Natural killer cell treated with Interleukin-12 subunit alpha and Interleukin-12 subunit beta and Interleukin-15 and Interleukin-18, amount 100 ng/mL, for 72 hours (primary cell): ENCODE measurements at regions not wholly inside any gene's neighbourhood (a gene's known extent, or its start where the extent isn't known, plus 50 kb on each side); places are given as distances from the start of the nearest gene placed in this dataset.
"Not testable (repeated sequence)": the region's sequence is repeated elsewhere in the genome, so short reads cannot be mapped to it uniquely, and the experiment has no call there.

Source experiments
- ATAC-seq, 2 donors: fragments of 150-1000 bp; cut with Tn5 transposase in 1 of 2; sonication (Bioruptor Pico), chemical (Tn5 transposase) in 1 of 2; 2 replicates each; pipeline ENCODE4 v1.10.0; 2021
- DNase-seq: peaks from one replicate; pipeline ENCODE4 v3.0.0; 2022; ENCODE audit warnings: low spot score
- H3K27ac Mint-ChIP-seq, 2 donors: 1 replicate in 1 of 2; 2 replicates in 1 of 2; pipeline ENCODE4 v1.8.0; 2022; ENCODE audit warnings: mixed read lengths in 2 of 2, mild to moderate bottlenecking in 1 of 2, moderate library complexity in 1 of 2
- H3K27me3 Mint-ChIP-seq, 2 donors: 1 replicate in 1 of 2; 2 replicates in 1 of 2; pipeline ENCODE4 v1.8.0; 2022; ENCODE audit warnings: mixed read lengths in 2 of 2
- H3K36me3 Mint-ChIP-seq: one replicate; pipeline ENCODE4 v1.8.0; 2022; ENCODE audit warnings: mixed read lengths
- H3K4me1 Mint-ChIP-seq, 2 donors: 1 replicate in 1 of 2; 2 replicates in 1 of 2; pipeline ENCODE4 v1.8.0; 2022; ENCODE audit warnings: low read depth in 2 of 2, mixed read lengths in 2 of 2, mild to moderate bottlenecking in 1 of 2
- H3K4me3 Mint-ChIP-seq: one replicate; pipeline ENCODE4 v1.8.0; 2022; ENCODE audit warnings: mixed read lengths
- H3K9me3 Mint-ChIP-seq: 2 replicates; pipeline ENCODE4 v1.8.0; 2022; ENCODE audit warnings: mixed read lengths

- no peak overlapping the region for H3K4me3 Mint-ChIP-seq
- H3K4me1 Mint-ChIP-seq: no peaks in the 10 kb centered on the region
- no peak for ATAC-seq
- H3K27me3 Mint-ChIP-seq: no peaks in the 10 kb centered on the region
- no peak for DNase-seq
- peaks cover under 1% of the 10 kb centered on the region for H3K36me3 Mint-ChIP-seq
- peaks cover 7% of the 10 kb centered on the region for H3K9me3 Mint-ChIP-seq
- H3K27ac Mint-ChIP-seq: no peak overlapping the region
Observed at GRCh38 chr9:82431121-82431520, 442.5 kb downstream of the SPATA31D1 start.

- not testable (repeated sequence) for H3K36me3 Mint-ChIP-seq
Observed at GRCh38 chr9:82433290-82433931, 444.8 kb downstream of the SPATA31D1 start.

GRCh38 chr9:82436475-82436874 lies 447.9 kb downstream of the SPATA31D1 start:
- Mint-ChIP-seq H3K27ac (no peak overlapping the region), H3K36me3 (peaks cover 5% of the 10 kb centered on the region), H3K27me3 (no peaks in the 10 kb centered on the region), H3K4me3 (no peak overlapping the region), H3K4me1 (no peaks in the 10 kb centered on the region), H3K9me3 (peaks cover 10% of the 10 kb centered on the region)
- ATAC-seq (no peak), DNase-seq (no peak)

More at GRCh38 chr9:82433290-82433931, 444.8 kb downstream of the SPATA31D1 start:
- DNase-seq, H3K4me1 Mint-ChIP-seq, H3K9me3 Mint-ChIP-seq, ATAC-seq, H3K27ac Mint-ChIP-seq, H3K4me3 Mint-ChIP-seq, H3K27me3 Mint-ChIP-seq: not testable (repeated sequence)

- not testable (repeated sequence) for H3K27ac Mint-ChIP-seq, DNase-seq, H3K4me1 Mint-ChIP-seq, ATAC-seq, H3K36me3 Mint-ChIP-seq, H3K4me3 Mint-ChIP-seq, H3K27me3 Mint-ChIP-seq
- peaks cover 10% of the 10 kb centered on the region for H3K9me3 Mint-ChIP-seq
Observed at GRCh38 chr9:82437183-82437582, 448.6 kb downstream of the SPATA31D1 start.

GRCh38 chr9:82438581-82438980 lies 450.0 kb downstream of the SPATA31D1 start:
- ATAC-seq (no peak), DNase-seq (no peak)
- H3K36me3 Mint-ChIP-seq: peaks cover 5% of the 10 kb centered on the region
- H3K4me3 Mint-ChIP-seq: no peak overlapping the region
- no peaks in the 10 kb centered on the region for H3K27me3 Mint-ChIP-seq
- no peak overlapping the region for H3K27ac Mint-ChIP-seq
- H3K4me1 Mint-ChIP-seq: no peaks in the 10 kb centered on the region
- peaks cover 17% of the 10 kb centered on the region for H3K9me3 Mint-ChIP-seq

GRCh38 chr9:82443312-82443711 lies 454.7 kb downstream of the SPATA31D1 start:
- Mint-ChIP-seq H3K27me3 (no peaks in the 10 kb centered on the region), H3K4me3 (no peak overlapping the region), H3K36me3 (peaks cover 11% of the 10 kb centered on the region), H3K27ac (no peak overlapping the region), H3K4me1 (no peaks in the 10 kb centered on the region), H3K9me3 (peaks cover 30% of the 10 kb centered on the region)
- no peak for ATAC-seq
- DNase-seq: no peak

- no peaks in the 10 kb centered on the region for H3K27me3 Mint-ChIP-seq
- H3K36me3 Mint-ChIP-seq: peaks cover 11% of the 10 kb centered on the region
- H3K9me3 Mint-ChIP-seq: peaks cover 31% of the 10 kb centered on the region
- ATAC-seq: no peak
- H3K4me3 Mint-ChIP-seq: no peak overlapping the region
- H3K27ac Mint-ChIP-seq: no peak overlapping the region
- no peak for DNase-seq
- no peaks in the 10 kb centered on the region for H3K4me1 Mint-ChIP-seq
Observed at GRCh38 chr9:82445556-82445955, 457.0 kb downstream of the SPATA31D1 start.

GRCh38 chr9:82447343-82447742 lies 458.8 kb downstream of the SPATA31D1 start:
- Mint-ChIP-seq H3K27ac (no peak overlapping the region), H3K4me1 (no peaks in the 10 kb centered on the region), H3K9me3 (peaks cover 31% of the 10 kb centered on the region), H3K36me3 (peaks cover 11% of the 10 kb centered on the region), H3K27me3 (no peaks in the 10 kb centered on the region), H3K4me3 (no peak overlapping the region)
- no peak for ATAC-seq
- no peak for DNase-seq

GRCh38 chr9:82449986-82450385 lies 461.4 kb downstream of the SPATA31D1 start:
- H3K4me1 Mint-ChIP-seq: no peaks in the 10 kb centered on the region
- no peak overlapping the region for H3K4me3 Mint-ChIP-seq
- H3K27ac Mint-ChIP-seq: no peak overlapping the region
- peaks cover 11% of the 10 kb centered on the region for H3K36me3 Mint-ChIP-seq
- no peaks in the 10 kb centered on the region for H3K27me3 Mint-ChIP-seq
- DNase-seq (no peak), ATAC-seq (no peak)
- peaks cover 20% of the 10 kb centered on the region for H3K9me3 Mint-ChIP-seq

GRCh38 chr9:82454509-82455190 lies 466.1 kb downstream of the SPATA31D1 start:
- Mint-ChIP-seq H3K27ac (no peak overlapping the region), H3K36me3 (no peaks in the 10 kb centered on the region), H3K9me3 (peaks cover 10% of the 10 kb centered on the region), H3K4me3 (no peak overlapping the region), H3K4me1 (no peaks in the 10 kb centered on the region), H3K27me3 (no peaks in the 10 kb centered on the region)
- no peak for ATAC-seq
- DNase-seq: no peak

GRCh38 chr9:82456642-82457041 lies 468.1 kb downstream of the SPATA31D1 start:
- no peak overlapping the region for H3K4me3 Mint-ChIP-seq
- H3K36me3 Mint-ChIP-seq: no peaks in the 10 kb centered on the region
- H3K4me1 Mint-ChIP-seq: no peaks in the 10 kb centered on the region
- H3K27me3 Mint-ChIP-seq: no peaks in the 10 kb centered on the region
- ATAC-seq: no peak
- H3K9me3 Mint-ChIP-seq: peaks cover 7% of the 10 kb centered on the region
- no peak for DNase-seq
- no peak overlapping the region for H3K27ac Mint-ChIP-seq

GRCh38 chr9:82457298-82457697 lies 468.7 kb downstream of the SPATA31D1 start:
- H3K27ac Mint-ChIP-seq: no peak overlapping the region
- H3K27me3 Mint-ChIP-seq: no peaks in the 10 kb centered on the region
- no peaks in the 10 kb centered on the region for H3K36me3 Mint-ChIP-seq
- no peak for DNase-seq
- H3K9me3 Mint-ChIP-seq: peaks cover 6% of the 10 kb centered on the region
- H3K4me3 Mint-ChIP-seq: no peak overlapping the region
- ATAC-seq: no peak
- H3K4me1 Mint-ChIP-seq: no peaks in the 10 kb centered on the region

- H3K27me3 Mint-ChIP-seq: no peaks in the 10 kb centered on the region
- no peaks in the 10 kb centered on the region for H3K4me1 Mint-ChIP-seq
- no peak overlapping the region for H3K4me3 Mint-ChIP-seq
- no peak for ATAC-seq
- DNase-seq: no peak
- no peaks in the 10 kb centered on the region for H3K36me3 Mint-ChIP-seq
- H3K9me3 Mint-ChIP-seq: peaks cover 6% of the 10 kb centered on the region
- no peak overlapping the region for H3K27ac Mint-ChIP-seq
Observed at GRCh38 chr9:82457891-82458290, 469.3 kb downstream of the SPATA31D1 start.

GRCh38 chr9:82458296-82458695 lies 469.7 kb downstream of the SPATA31D1 start:
- DNase-seq (no peak), ATAC-seq (no peak)
- no peaks in the 10 kb centered on the region for H3K27me3 Mint-ChIP-seq
- H3K9me3 Mint-ChIP-seq: peaks cover 9% of the 10 kb centered on the region
- no peak overlapping the region for H3K4me3 Mint-ChIP-seq
- no peak overlapping the region for H3K27ac Mint-ChIP-seq
- no peaks in the 10 kb centered on the region for H3K4me1 Mint-ChIP-seq
- H3K36me3 Mint-ChIP-seq: no peaks in the 10 kb centered on the region
